K562 (cell line): ENCODE measurements at regions not wholly inside any gene's neighbourhood (a gene's known extent, or its start where the extent isn't known, plus 50 kb on each side); places are given as distances from the start of the nearest gene placed in this dataset.

Experiments used
- CREB3L1 ChIP-seq: fragments of 450-650 bp; IDR thresholded peaks from 2 replicates; pipeline ENCODE4 v1.6.1; 2014; ENCODE audit warnings: low read depth, mild to moderate bottlenecking, moderate library complexity, borderline replicate concordance
- FOXM1 ChIP-seq, 2 experiments: fragments of 450-650 bp in 1 of 2; sonication (generic) in 1 of 2; formaldehyde crosslinking in 1 of 2; IDR thresholded peaks; 2 replicates each; pipeline versions ENCODE4 v1.6.1 to v1.9.0; 2017 to 2022; ENCODE audit warnings: low read depth in 2 of 2, mild to moderate bottlenecking in 2 of 2, missing genetic modification reagents in 1 of 2, moderate library complexity in 1 of 2
- HCFC1 ChIP-seq: IDR thresholded peaks from 2 replicates; pipeline ENCODE4 v1.6.1; 2012; ENCODE audit warnings: low read depth, low read length, improper control_type of control experiment
- IRF9 ChIP-seq: fragments of 450-650 bp; IDR thresholded peaks from 2 replicates; pipeline ENCODE4 v1.6.1; 2016; ENCODE audit warnings: missing biosample characterization, missing genetic modification characterization
- MAFG ChIP-seq: fragments of 450-650 bp; conservative IDR thresholded peaks from 2 replicates; pipeline ENCODE4 v1.6.1; 2016; ENCODE audit warnings: missing genetic modification characterization, missing compliant biosample characterization
- MBD1 ChIP-seq: fragments of 250-450 bp; sonication (Bioruptor Pico); IDR thresholded peaks from 2 replicates; pipeline ENCODE4 v1.8.0; 2022; ENCODE audit warnings: inconsistent platforms
- VEZF1 ChIP-seq: fragments of 200-800 bp; sonication (Bioruptor generic); IDR thresholded peaks from 2 replicates; pipeline ENCODE4 v1.6.1; 2017; ENCODE audit warnings: missing genetic modification characterization, missing compliant biosample characterization
- ZKSCAN1 ChIP-seq: fragments of 150-350 bp; IDR thresholded peaks from 2 replicates; pipeline ENCODE4 v1.6.1; 2016; ENCODE audit warnings: low read depth, low read length
- ZNF277 ChIP-seq: fragments of 250-450 bp; sonication (Bioruptor Pico); IDR thresholded peaks from 2 replicates; pipeline ENCODE4 v1.8.0; 2022; ENCODE audit warnings: inconsistent platforms, mild to moderate bottlenecking, moderate library complexity, borderline replicate concordance
- ZNF280A ChIP-seq: fragments of 450-650 bp; IDR thresholded peaks from 2 replicates; pipeline ENCODE4 v1.6.1; 2018; ENCODE audit warnings: mild to moderate bottlenecking, low read depth; ENCODE audit not compliant: partially characterized antibody
- ZNF609 ChIP-seq: sonication (generic); formaldehyde crosslinking; IDR thresholded peaks from 2 replicates; pipeline ENCODE4 v1.8.1; 2023; ENCODE audit warnings: missing genetic modification reagents, mild to moderate bottlenecking, borderline replicate concordance

DNA sequence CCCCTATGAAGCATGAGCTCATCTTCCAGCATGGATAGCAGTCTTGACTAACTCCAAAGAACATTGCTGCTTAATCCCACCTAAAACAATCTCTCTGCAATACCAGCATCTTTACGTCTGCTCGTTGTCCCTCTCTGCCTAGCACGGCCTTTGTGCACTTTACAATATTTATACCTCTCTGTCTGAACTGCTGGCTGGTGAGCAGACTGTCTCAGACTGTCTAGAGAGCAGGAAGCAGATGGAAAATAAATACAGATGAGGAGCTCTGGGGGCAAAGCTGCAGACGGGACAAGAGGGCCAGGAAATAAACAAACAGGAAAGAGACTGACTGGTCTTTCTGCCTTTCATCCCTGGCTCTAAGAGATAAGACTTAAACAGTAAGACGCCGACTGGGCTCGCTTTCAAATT lies 224.8 kb downstream of the ENC1 start (continued):
- TF ChIP-seq CREB3L1 (no peak), VEZF1 (CRISPR knock-in tag) (no peak), ZNF277 (CRISPR knock-in tag) (no peak), MBD1 (CRISPR knock-in tag) (no peak), IRF9 (tag) (no peak), ZNF280A (no peak), ZKSCAN1 (no peak), HCFC1 (no peak), ZNF609 (CRISPR knock-in tag) (no peak), MAFG (tag) (no peak), FOXM1 (IDR thresholded peaks at IDR 0.05; ENCODE audit: low read depth) (0 out of 2 replicates have a peak, but pooled peaks have one; percentile 30), FOXM1 (CRISPR knock-in tag; IDR thresholded peaks at IDR 0.05; ENCODE audit: low read depth) (no peak)
